ENCODE measurements at regions not wholly inside any gene's neighbourhood (a gene's known extent, or its start where the extent isn't known, plus 50 kb on each side); places are given as distances from the start of the nearest gene placed in this dataset.

GRCh38 chr18:46319783-46320182 lies 215.6 kb downstream of the HAUS1 start:
- in situ Hi-C loops (cut with HindIII; ENCODE audit: low sequenced_read_pairs), result no loop called here

- in situ Hi-C loops (cut with HindIII; ENCODE audit: low sequenced_read_pairs), result no loop called here
Measured at GRCh38 chr18:46320297-46320696, 216.1 kb downstream of the HAUS1 start.

GRCh38 chr18:46320928-46321711 lies 216.9 kb downstream of the HAUS1 start:
- in situ Hi-C loops (cut with HindIII; ENCODE audit: low sequenced_read_pairs), result no loop called here

- in situ Hi-C loops (cut with HindIII; ENCODE audit: low sequenced_read_pairs), result no loop called here
Measured at GRCh38 chr18:46321955-46322354, 217.8 kb downstream of the HAUS1 start.

GRCh38 chr18:46322411-46322891 lies 218.3 kb downstream of the HAUS1 start:
- in situ Hi-C loops (cut with HindIII; ENCODE audit: low sequenced_read_pairs), result no loop called here

GRCh38 chr18:46322941-46323340 lies 218.8 kb downstream of the HAUS1 start:
- in situ Hi-C loops (cut with HindIII; ENCODE audit: low sequenced_read_pairs), result no loop called here

DNA sequence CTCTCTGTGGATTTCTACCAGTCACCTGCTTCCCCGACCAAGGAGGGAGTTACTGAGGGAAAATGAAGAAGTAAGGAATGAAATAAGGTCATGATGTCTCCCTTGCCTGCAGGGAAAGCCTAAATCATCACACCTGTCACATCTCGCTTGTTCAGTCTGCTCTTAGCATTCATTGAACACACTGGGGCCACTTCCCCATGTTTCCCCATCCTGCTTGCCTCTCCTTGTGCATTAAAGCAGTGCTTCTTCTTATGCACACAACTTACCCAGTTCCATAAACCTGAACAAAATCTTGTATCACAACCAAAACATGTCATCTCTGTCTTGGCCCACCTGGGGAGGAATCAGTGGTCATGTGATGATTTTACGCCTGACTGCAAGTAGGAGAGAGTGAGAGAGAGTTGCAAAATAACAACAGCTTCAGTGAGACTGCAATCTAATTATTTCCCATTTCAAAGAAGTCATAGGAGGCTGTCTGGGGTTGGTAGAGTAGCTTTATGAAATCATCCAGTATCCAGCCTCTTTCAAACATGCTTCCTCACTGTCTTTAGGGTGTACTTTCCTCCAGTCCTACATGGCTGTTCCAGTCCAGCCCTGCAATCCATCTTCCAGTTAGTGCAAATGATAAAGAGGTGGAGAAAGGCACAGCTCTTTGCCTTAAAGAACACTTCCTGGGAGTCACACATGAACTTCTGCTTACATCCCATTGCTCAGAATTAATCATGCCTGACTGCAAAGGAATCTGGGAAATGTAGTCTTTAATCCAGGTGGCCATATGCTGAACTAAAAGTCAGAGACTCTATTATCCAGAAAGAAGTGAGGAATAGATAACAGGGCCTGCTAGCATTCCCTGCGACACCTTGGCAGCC lies 220.1 kb downstream of the HAUS1 start:
- in situ Hi-C loops (cut with HindIII; ENCODE audit: low sequenced_read_pairs), result no loop called here

GRCh38 chr18:46325895-46326294 lies 221.7 kb downstream of the HAUS1 start:
- in situ Hi-C loops (cut with HindIII; ENCODE audit: low sequenced_read_pairs), result no loop called here

DNA sequence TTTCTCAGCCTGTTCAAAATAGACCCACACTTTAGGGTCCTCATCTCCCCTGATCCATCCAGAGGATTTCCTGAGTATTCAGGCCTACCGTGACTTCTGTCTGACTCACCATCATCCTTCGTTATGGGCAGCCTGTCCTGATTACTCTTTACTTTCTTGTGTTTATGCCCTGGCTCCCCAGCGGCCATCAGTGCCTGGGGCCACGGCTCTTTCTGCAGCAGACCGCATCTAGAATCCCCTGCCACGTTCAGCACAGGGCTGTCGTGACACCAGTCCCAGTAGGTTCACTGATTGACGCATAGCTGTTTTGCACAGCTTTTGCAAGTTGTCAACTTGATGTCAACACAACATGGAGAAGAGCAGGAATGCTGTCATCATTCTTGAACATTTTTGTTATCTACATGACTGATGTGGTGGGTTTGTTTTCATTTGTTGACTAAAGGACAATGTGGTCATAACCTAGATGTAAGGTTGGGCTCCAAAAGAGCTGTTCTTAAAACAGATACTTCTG lies 225.6 kb downstream of the HAUS1 start:
- in situ Hi-C loops (cut with HindIII; ENCODE audit: low sequenced_read_pairs), result no loop called here

GRCh38 chr18:46331316-46331715 lies 227.1 kb downstream of the HAUS1 start:
- in situ Hi-C loops (cut with HindIII; ENCODE audit: low sequenced_read_pairs), result no loop called here

DNA sequence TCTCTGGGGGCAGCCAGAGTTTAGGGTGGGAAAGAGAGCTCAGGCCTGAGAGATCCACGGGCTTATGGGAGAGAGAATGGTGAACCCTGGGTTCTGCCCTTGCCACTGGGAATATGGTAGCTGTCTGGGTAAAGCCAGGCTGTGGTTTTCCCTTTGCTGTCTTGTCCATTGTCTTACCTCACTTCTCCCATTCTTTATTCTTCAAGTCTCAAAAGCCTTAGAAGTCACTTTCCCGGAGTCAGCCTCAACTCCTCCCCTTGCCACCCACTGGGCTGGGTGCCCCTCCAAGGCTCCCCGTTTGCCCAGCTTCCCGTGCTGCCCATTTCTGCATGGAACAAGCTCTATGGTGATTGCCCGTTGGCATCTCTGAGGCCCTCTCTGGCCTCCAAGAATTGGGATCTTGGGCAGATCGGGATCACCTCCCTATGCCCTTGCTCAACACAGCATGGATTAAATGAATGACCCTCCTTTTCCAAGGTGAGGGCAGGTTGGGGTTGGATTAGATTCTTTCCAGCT lies 228.2 kb downstream of the HAUS1 start:
- in situ Hi-C loops (cut with HindIII; ENCODE audit: low sequenced_read_pairs), result no loop called here

GRCh38 chr18:46332921-46333341 lies 228.7 kb downstream of the HAUS1 start:
- in situ Hi-C loops (cut with HindIII; ENCODE audit: low sequenced_read_pairs), result no loop called here

- in situ Hi-C loops (cut with HindIII; ENCODE audit: low sequenced_read_pairs), result no loop called here
Measured at GRCh38 chr18:46333431-46334135, 229.4 kb downstream of the HAUS1 start.

DNA sequence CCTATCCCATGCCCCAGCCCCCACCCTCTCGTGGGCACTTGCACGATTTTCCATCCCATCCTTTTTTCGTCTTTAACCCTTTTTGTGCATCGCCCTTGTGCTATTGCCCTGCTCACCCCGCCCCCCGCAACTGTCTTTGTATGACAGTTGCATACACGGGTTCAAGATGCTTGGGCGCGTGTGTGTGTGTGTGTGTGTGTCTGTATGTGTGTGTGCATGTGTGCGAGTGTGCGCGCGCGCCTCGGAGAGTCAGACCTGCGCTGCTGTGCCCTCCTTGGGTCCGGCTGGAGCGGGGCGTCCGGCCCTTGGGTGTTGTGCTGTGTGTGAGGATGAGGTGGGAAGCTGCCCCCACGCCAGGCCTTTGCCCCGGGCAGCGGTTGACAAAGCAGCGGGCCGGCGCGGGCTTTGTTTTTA lies 230.7 kb downstream of the HAUS1 start:
- in situ Hi-C loops (cut with HindIII; ENCODE audit: low sequenced_read_pairs), result no loop called here

DNA sequence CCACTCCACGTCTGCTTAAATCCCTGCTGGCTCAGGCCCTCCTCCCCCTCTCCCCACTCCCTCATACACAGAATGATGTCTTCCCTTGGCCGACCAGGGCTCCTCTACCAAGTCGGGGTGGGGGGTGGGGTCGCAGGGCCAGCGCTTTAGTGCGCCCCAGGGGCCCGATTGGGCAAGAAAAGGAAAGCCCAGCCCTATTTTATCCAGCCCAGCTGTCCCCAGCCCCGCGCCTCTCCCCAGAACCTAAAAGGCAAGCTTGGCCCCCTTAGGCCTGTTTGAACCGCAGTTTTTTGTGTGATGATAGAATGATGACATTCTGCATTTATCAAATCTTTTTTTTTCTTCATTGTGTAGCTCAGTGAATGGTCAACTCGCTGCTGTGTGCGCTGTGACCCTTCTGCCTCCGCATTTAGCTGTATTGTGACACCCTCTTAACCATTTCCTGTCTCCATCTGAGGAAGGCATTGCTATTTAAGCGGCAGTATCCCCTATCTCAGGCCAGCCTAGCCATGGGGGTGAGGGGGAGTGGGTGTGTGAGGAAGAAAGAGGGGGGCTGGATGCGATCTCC lies 231.4 kb downstream of the HAUS1 start:
- in situ Hi-C loops (cut with HindIII; ENCODE audit: low sequenced_read_pairs), result no loop called here

DNA sequence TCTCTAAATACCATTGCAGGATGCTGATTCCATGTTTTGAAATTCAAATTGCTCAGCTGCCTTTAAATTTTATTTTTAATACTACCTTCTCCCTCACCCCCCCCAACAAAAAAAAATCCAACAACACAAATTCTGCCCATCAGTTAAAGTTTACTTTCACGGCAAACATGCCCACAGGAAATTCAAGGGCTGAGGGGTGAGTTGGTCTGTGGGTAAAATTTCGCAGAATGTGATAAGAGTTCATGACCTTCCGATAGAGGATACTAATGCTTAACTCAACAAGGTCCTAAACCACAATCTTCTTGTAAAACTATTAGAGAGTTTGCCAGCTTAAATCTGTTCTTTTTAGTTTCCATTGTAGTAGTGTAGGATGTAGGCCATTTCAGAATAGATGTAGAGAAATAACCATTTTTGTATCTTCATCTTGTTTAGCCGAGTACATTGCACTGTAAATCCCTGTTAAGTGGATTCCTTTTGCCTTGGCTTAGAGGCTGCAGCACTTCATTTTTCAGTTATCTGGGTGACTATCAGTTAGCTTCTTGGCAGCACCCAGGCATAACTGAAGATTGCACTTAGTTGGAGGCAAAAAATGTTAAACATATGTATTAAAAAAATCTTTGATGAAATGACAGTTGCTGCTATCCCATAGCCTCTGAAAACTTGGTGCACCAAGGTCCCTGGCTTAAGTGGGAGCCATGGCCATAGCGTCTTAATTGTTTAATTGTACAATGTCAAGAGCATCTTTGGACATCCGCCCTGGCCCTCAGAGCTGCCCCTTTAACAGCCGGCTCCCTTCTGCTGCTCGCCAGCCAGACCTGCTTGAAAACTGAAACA lies 232.3 kb downstream of the HAUS1 start:
- in situ Hi-C loops (cut with HindIII; ENCODE audit: low sequenced_read_pairs), result no loop called here

GRCh38 chr18:46337271-46337670 lies 233.1 kb downstream of the HAUS1 start:
- in situ Hi-C loops (cut with HindIII; ENCODE audit: low sequenced_read_pairs), result no loop called here

DNA sequence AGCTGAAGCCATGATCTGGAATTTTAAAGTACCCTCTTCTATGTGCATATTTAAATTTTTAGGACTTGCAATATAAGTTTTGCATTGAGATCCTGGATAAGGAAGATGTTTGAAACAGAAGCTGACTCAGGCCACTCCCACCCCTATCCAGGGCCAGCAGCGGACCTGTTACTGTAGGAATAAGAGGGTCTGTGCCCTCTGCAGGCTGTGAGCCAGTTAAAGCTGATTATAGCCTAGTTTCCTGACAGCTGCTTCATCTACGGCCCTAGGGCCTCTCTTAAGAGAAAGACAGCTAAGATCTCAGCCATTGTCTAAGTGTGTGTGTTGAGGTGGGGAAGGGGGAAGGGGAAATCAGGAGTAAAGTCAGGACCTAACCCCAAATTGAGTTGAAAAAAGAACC lies 234.0 kb downstream of the HAUS1 start:
- in situ Hi-C loops (cut with HindIII; ENCODE audit: low sequenced_read_pairs), result no loop called here

GRCh38 chr18:46338766-46339165 lies 234.6 kb downstream of the HAUS1 start:
- in situ Hi-C loops (cut with HindIII; ENCODE audit: low sequenced_read_pairs), result no loop called here

- in situ Hi-C loops (cut with HindIII; ENCODE audit: low sequenced_read_pairs), result no loop called here
Measured at GRCh38 chr18:46340716-46341115, 236.5 kb downstream of the HAUS1 start.

All from DLD1 (cell line).